ENCODE measurements at regions not wholly inside any gene's neighbourhood (a gene's known extent, or its start where the extent isn't known, plus 50 kb on each side); places are given as distances from the start of the nearest gene placed in this dataset.

GRCh38 chr15:85890620-85890980 is 95.9 kb upstream of the KLHL25 start:
- no peak for DNase-seq

- no peak for DNase-seq
Observed at GRCh38 chr15:85891470-85891869, 96.7 kb upstream of the KLHL25 start.

- no peak for DNase-seq
Observed at GRCh38 chr15:85892232-85892631, 97.5 kb upstream of the KLHL25 start.

GRCh38 chr15:85897207-85897894 is 102.6 kb upstream of the KLHL25 start:
- no peak for DNase-seq

GRCh38 chr15:85897895-85898717 is 103.4 kb upstream of the KLHL25 start:
- DNase-seq = no peak

- DNase-seq = no peak
Observed at GRCh38 chr15:85899927-85900326, 105.2 kb upstream of the KLHL25 start.

GRCh38 chr15:85905751-85906450 is 111.2 kb upstream of the KLHL25 start:
- no peak for DNase-seq

GRCh38 chr15:85906640-85907039 is 111.9 kb upstream of the KLHL25 start:
- DNase-seq = no peak

- no peak for DNase-seq
Observed at GRCh38 chr15:85910834-85911233, 116.1 kb upstream of the KLHL25 start.

GRCh38 chr15:85913461-85913860 is 118.7 kb upstream of the KLHL25 start:
- DNase-seq = no peak

- DNase-seq = no peak
Observed at GRCh38 chr15:85920956-85921355, 126.2 kb upstream of the KLHL25 start.

- DNase-seq = no peak
Observed at GRCh38 chr15:85924088-85924487, 129.4 kb upstream of the KLHL25 start.

GRCh38 chr15:85925649-85926237 is 131.0 kb upstream of the KLHL25 start:
- no peak for DNase-seq

- no peak for DNase-seq
Observed at GRCh38 chr15:85926834-85927233, 132.1 kb upstream of the KLHL25 start.

GRCh38 chr15:85927931-85928537 is 133.3 kb upstream of the KLHL25 start:
- no peak for DNase-seq

- DNase-seq = no peak
Observed at GRCh38 chr15:85929786-85930185, 135.1 kb upstream of the KLHL25 start.

GRCh38 chr15:85932391-85932790 is 137.7 kb upstream of the KLHL25 start:
- DNase-seq = no peak

- no peak for DNase-seq
Observed at GRCh38 chr15:85934691-85935090, 140.0 kb upstream of the KLHL25 start.

- no peak for DNase-seq
Observed at GRCh38 chr15:85935182-85935581, 140.5 kb upstream of the KLHL25 start.

- DNase-seq = no peak
Observed at GRCh38 chr15:85937661-85938060, 142.0 kb upstream of the AGBL1 start.

GRCh38 chr15:85941186-85941855 is 138.3 kb upstream of the AGBL1 start:
- DNase-seq = no peak

GRCh38 chr15:85942632-85943031 is 137.0 kb upstream of the AGBL1 start:
- DNase-seq = no peak

Data from hematopoietic multipotent progenitor cell treated with erythropoietin and hydrocortisone succinate and interleukin-3 and kit ligand, for 6 days (in vitro differentiated cells).